IPS-15b (cell line): ENCODE measurements at regions not wholly inside any gene's neighbourhood (a gene's known extent, or its start where the extent isn't known, plus 50 kb on each side); places are given as distances from the start of the nearest gene placed in this dataset.
A peak's percentile ranks its signal among the peaks of the same experiment; 100 is the strongest.

Experiments
- H3K27me3 ChIP-seq: one replicate; pipeline ENCODE4 v1.6.1; 2013; ENCODE audit warnings: low read length; ENCODE audit not compliant: control insufficient read depth, insufficient read depth
- H3K36me3 ChIP-seq: one replicate; pipeline ENCODE4 v1.6.1; 2013; ENCODE audit warnings: low read length; ENCODE audit not compliant: control insufficient read depth, insufficient read depth
- H3K4me1 ChIP-seq: one replicate; pipeline ENCODE4 v1.6.1; 2013; ENCODE audit warnings: mild to moderate bottlenecking, low read length; ENCODE audit not compliant: control insufficient read depth, insufficient read depth
- H3K4me3 ChIP-seq: one replicate; pipeline ENCODE4 v1.5.1; 2013; ENCODE audit warnings: low read depth, low read length
- H3K9ac ChIP-seq: one replicate; pipeline ENCODE4 v1.6.1; 2013; ENCODE audit warnings: low read depth, mild to moderate bottlenecking, low read length
- H3K9me3 ChIP-seq: one replicate; pipeline ENCODE4 v1.6.1; 2013; ENCODE audit warnings: mild to moderate bottlenecking, low read length; ENCODE audit not compliant: control insufficient read depth, insufficient read depth

DNA sequence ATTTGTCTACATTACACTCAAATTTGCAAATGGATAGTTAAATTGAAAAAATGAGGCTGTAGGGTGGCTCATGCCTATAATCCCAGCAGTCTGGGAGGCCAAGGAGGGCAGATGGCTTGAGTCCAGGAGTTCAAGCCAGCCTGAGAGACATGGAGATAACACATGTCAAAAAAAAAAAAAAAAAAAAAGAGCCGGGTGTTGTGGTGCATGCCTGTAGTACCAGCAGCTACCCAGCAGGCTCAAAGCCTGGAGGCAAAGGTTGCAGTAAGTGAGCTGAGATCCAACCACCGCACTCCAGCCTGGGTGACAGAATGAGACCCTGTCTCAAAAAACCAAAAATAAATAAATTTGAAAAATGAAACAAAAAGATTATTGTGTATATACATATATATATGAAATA lies 119.9 kb upstream of the MGAT4C start:
- H3K4me1 ChIP-seq, result no peaks in the 10 kb centered on the region
- H3K4me3 ChIP-seq, result no peak overlapping the region
- no peaks in the 10 kb centered on the region for H3K9me3 ChIP-seq
- no peak overlapping the region for H3K9ac ChIP-seq
- no peaks in the 10 kb centered on the region for H3K27me3 ChIP-seq
- H3K36me3 ChIP-seq, result no peaks in the 10 kb centered on the region

DNA sequence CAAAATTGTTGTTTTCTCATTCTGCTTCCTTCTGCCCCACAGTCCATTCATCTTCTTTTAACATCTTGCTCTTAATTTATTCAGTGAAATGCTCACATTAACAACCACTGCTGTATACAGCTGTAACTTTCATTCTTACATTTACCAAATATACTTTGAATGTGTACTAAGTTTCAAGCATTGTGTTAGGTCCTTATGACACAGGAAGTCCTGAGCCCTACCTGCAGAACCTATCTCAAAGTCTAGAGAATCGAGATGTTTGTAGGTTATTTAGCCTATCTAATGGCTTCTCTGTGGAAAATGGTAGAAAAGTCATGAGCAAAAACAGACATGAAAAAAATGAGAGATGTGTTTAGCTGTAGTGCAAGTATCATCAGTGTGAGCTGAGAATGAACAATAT lies 117.6 kb upstream of the MGAT4C start:
- Histone ChIP-seq H3K4me1 (no peaks in the 10 kb centered on the region), H3K36me3 (no peaks in the 10 kb centered on the region), H3K9me3 (no peaks in the 10 kb centered on the region), H3K9ac (no peak overlapping the region), H3K4me3 (no peak overlapping the region), H3K27me3 (no peaks in the 10 kb centered on the region)

DNA sequence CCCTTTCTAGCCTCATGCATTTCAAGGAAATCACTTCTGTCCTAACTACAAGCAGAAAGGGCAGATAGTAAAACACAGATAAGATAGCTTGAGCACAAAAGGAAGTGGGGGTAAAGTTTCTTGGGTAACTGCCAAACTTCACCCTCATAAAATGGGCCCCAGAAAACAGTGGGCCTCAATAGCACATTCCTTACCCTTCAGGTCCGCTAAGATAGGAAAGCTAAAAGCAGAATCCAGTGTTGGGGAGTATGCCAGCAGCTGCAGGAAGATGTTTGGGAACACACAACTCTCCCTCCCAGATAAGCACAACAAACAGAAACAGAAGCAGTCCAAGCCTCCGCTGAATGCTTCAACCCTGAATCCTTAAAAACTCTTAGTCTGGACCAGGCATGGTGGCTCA lies 110.9 kb upstream of the MGAT4C start:
- H3K4me3 ChIP-seq, result no peak overlapping the region
- no peaks in the 10 kb centered on the region for H3K27me3 ChIP-seq
- H3K4me1 ChIP-seq, result no peaks in the 10 kb centered on the region
- H3K9me3 ChIP-seq, result no peaks in the 10 kb centered on the region
- H3K36me3 ChIP-seq, result no peaks in the 10 kb centered on the region
- no peak overlapping the region for H3K9ac ChIP-seq

DNA sequence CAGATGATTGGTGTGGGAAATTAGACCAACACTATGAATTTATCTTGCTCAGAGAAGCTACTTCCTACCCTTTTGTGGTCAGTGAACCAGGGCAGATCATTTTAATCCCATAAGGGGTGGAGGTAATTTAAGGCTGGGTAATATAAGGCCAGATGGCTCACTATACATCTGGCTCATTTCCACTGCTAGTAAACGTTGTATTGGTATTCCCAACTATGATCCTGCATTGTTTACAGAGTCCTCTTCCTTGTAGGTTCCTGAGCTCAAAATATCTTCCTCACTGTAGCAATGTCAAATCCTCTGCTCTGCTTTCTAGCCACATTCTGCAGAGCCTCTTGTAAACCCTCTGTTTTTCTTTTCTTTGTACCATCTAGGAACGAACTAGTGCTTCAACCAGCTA lies 93.0 kb upstream of the MGAT4C start:
- Histone ChIP-seq H3K4me3 (no peak overlapping the region), H3K9me3 (no peaks in the 10 kb centered on the region), H3K36me3 (no peaks in the 10 kb centered on the region), H3K4me1 (no peaks in the 10 kb centered on the region), H3K27me3 (no peaks in the 10 kb centered on the region), H3K9ac (no peak overlapping the region)

DNA sequence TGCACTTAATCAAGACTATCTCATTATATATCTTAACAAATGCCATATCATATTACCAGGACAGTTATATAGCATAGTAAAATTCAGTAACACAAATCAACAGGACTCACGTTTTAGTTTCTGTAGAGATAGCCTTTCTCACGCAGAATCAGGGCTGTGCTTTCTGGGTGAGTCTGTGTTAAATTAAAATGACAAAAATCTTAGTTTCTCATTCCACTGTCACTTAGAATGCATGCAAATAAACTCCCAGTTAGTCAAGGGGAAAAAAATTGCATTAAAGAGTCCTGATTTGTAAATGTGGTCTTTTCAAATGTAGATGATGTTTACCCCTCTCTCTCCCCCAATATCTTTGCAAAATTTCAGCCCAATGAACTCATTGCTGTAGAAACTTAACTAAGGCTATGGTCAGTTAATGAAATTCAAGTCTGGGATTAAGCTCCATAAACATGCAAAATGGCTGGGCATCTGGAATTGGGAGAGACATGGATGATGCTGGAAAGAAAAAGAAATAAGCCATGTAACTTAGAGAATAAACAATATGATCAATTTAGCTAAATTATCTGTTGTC lies 77.8 kb upstream of the MGAT4C start:
- Histone ChIP-seq H3K9me3 (no peaks in the 10 kb centered on the region), H3K27me3 (no peaks in the 10 kb centered on the region), H3K9ac (no peak overlapping the region), H3K4me3 (peak overlapping the region; percentile 14), H3K4me1 (peaks cover 14% of the 10 kb centered on the region), H3K36me3 (no peaks in the 10 kb centered on the region)

DNA sequence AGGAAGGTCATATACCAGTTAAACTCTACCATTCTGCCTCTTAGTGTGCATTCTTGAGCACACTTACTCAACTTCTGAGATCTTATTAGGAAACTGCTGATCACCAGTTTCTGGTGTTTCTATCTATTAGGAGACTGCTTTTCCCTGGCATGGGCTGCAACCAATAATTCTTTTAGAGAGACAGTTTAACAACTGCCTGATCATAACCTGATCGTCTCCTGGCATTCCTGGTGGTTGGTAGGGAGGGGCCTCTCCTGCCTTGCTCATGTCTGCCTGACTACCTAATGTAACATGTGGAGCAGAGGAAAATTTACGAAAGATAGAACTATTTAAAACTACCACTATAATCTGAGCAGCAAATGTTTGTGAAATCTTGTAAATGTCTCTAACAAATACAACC lies 75.3 kb upstream of the MGAT4C start:
- Histone ChIP-seq H3K4me3 (no peak overlapping the region), H3K36me3 (no peaks in the 10 kb centered on the region), H3K9ac (no peak overlapping the region), H3K9me3 (no peaks in the 10 kb centered on the region), H3K4me1 (peaks cover 14% of the 10 kb centered on the region), H3K27me3 (no peaks in the 10 kb centered on the region)

DNA sequence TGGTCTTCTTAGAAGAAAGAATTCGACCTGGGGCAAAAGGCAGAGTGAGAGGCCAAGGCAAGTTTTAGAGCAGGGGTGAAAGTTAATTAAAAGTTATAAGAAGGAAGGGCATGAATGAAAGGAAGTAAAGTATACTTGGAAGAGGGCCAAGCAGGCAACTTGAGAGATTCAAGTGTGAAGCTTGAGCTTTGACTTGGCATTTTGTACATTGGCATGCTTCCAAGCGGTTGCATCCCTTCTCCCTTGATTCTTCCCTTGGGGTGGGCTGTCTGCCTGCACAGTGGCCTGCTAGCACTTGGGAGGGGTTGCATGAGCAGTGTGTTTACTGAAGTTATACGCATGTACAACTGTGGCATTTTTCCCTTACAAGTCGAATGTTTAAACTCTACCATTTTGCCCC lies 74.8 kb upstream of the MGAT4C start:
- Histone ChIP-seq H3K36me3 (no peaks in the 10 kb centered on the region), H3K27me3 (no peaks in the 10 kb centered on the region), H3K9me3 (no peaks in the 10 kb centered on the region), H3K4me3 (no peak overlapping the region), H3K9ac (no peak overlapping the region), H3K4me1 (peaks cover 14% of the 10 kb centered on the region)

DNA sequence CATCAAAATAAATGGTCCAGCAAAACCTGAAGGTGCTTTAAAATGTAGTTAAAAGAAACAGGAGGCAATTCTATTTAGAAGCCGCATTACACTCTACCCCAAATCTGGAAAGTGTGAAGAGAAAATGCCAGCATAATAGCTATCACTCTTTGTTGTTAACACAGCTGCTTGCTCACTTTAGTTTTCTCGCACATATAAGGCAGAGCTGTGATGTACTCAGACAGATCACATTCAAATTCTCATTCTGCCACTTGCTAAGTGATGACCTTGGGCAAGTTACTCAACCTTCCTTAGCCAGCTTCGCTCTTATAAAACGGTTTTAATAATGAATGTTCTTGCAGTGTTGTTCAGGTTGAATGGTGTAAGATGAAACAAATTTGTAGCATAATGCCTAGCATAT lies 56.0 kb upstream of the MGAT4C start:
- H3K27me3 ChIP-seq, result no peaks in the 10 kb centered on the region
- no peak overlapping the region for H3K9ac ChIP-seq
- no peaks in the 10 kb centered on the region for H3K36me3 ChIP-seq
- no peak overlapping the region for H3K4me3 ChIP-seq
- no peaks in the 10 kb centered on the region for H3K9me3 ChIP-seq
- no peaks in the 10 kb centered on the region for H3K4me1 ChIP-seq
